ENCODE measurements at regions not wholly inside any gene's neighbourhood (a gene's known extent, or its start where the extent isn't known, plus 50 kb on each side); places are given as distances from the start of the nearest gene placed in this dataset.

DNA sequence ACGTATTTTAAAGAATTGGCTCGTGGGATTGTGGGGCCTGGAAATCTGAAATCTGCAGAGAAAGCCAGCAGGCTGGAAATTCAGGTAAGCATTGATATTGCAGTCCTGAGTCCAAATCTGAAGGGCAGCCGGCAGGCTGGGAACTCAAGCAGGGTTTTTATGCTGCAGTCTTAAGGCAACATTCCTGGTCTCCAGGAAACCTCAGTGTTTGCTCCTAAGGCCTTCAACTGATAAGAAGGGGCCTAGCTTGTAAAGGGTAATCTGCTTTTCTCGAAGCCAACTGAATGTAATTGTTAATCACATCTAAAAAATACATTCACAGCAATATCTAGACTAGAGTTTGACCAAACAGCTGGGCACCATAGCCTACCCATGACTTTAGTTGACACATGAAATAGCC, 154.4 kb downstream of the EFNB2 start:
- DNase-seq = no peak

DNA sequence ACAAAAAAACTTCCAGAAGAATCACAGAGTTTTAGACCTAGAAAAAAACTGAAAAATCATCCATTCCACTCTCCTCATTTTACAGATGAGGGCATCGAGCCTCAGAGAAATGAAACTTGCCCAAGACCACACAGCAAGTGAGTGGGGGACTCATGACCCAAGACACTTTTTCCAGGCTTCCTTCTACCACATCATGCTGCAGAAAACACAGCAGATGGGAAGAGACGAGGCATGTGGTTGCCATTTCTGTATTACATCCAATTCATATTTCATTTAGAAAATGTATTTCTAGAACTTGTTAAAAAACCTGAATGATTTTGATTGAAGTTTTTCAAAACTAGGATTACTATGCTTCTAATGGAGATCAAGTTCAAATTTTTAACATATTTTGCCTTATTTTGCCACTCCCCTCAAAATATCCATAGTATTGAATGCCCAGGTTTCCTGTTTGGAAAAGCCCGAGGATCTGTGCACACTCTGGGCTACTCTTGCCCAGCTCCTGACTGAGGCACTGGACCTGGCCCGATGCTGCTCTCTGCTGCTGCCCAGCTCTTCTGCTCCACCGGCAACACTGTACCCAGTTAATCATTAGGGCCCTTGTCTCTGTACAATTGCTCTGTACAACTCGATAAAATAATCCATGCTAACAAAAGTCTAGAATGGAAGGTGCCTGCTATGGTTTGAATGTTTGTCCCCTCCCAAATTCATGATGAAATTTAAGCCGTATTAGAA, 157.4 kb downstream of the EFNB2 start:
- DNase-seq = no peak

DNA sequence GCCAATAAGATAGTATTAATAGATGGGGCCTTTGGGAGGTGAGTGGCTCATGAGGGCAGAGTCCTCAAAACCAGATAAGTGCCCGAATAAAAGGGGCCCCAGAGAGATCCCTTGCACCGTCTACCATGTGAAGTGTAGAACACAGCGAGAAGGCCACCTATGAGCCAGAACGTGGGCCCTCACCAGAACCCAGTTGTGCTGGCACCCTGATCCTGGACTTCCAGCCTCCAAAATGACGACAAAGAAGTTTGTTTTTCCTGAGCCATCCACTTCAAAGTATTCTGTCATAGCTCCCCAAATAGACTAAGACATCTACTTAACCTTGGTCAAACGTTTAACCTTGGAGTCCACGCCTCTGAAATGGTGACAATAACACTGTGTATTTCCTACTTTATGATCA, 158.1 kb downstream of the EFNB2 start:
- no peak for DNase-seq

GRCh38 chr13:106376401-106377112, 158.9 kb downstream of the EFNB2 start:
- no peak for DNase-seq

DNA sequence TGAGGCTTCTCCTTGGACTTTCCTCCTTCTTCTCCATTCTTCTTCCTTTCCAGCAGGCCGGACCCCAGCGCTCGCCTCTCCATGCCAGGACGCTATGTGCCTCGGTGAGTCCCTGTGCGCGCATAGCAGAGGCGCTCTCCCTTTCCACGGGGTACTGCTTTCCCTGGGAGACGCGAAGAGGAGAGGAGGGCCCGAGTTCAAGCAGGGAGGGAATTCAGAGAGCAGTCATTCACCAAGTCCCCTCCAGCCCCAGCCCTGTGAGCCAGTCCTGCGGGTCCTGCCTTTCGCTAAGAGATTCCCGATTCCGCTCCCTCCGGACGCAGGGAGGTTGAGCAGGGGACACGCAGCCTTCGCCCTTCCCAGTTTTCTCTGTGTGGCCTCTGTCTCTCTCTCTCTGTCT, 160.4 kb downstream of the EFNB2 start:
- DNase-seq = no peak

- DNase-seq = no peak
These were observed 160.8 kb downstream of the EFNB2 start for GRCh38 chr13:106374631-106375030.

GRCh38 chr13:106373989-106374572, 161.4 kb downstream of the EFNB2 start:
- no peak for DNase-seq

- no peak for DNase-seq
These were observed 162.0 kb downstream of the EFNB2 start for GRCh38 chr13:106373304-106373988.

DNA sequence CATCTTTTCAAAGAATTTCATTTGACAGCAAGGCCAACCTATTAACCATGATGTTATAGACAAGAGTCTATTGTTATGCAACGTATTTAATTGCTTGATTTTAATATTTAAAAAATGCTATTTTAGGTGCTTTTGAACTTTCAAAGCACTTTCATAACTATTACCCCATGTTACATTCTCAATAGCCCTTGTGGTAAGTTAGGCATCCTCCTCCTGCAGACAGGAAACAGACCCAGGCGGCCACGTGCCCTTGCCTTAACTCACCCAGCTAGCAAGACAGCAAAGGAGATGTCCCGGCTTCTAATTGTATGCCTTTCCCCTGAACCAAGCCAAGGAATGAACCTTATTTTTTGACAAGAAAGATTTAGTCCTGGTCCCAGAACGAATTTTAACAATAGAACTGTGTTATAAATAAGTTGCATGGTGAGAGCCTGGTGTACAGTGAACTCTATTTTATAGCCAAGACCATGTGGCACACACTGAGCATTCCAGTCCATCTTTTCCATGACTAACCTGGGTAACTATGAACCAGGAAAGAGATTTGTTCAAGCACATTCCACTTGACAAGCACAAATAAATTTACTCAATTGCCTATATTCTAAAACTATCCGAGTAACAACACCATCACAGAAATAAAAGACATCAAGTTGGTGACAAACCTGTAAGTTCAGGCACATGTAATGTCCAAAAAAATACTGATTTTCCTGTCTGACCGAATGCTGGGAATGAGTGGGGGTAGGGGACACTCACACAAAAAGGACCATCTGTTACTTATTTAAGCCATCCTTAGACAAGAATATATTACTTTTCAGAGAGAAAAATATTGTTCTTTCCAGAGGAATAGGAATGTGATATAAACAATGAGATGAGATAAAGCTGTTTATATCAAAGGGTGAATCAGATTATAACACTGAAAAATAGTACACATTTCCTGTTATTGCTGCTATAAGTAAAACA, 163.0 kb downstream of the EFNB2 start:
- no peak for DNase-seq

- no peak for DNase-seq
These were observed 164.4 kb downstream of the EFNB2 start for GRCh38 chr13:106371024-106371423.

DNA sequence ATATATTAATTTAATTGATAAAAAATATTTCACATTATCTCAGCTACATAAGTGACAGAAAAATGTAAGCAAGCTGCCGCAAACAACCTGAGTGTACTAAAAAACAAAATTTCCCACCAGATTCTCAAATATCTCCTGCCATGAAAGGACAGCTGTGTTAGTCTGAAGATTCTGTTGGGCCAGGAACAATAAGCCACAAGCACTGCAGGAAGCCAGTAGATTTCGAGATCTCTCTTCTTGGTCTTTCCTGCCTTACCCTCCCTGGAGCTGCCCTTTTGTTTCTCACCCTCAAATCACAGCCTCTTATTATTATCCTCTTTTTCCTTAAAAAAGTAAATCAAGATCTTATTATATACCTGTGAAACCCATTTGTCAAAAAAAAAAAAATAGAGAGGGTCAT, 165.6 kb downstream of the EFNB2 start:
- DNase-seq = no peak

DNA sequence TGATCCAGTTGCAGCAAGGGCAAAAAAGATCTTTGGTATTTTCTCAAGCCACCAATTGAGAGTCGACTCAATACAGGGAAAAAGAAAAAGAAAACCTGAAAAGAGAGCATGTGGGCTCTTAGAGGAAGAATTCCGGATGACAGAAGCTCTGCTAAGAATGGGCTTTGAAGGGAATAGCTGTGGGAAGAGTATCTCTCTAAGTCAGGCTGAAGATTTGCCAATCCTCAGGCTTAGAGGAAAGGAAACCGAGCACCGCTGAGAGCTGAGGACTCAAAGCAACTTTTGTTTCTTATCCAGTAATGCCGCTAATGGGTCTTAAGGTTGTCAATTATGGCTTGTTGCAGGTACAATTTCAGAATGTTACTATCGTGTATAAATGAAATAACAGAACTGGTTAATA, 166.4 kb downstream of the EFNB2 start:
- no peak for DNase-seq

GRCh38 chr13:106367361-106367971, 168.0 kb downstream of the EFNB2 start:
- DNase-seq = no peak

DNA sequence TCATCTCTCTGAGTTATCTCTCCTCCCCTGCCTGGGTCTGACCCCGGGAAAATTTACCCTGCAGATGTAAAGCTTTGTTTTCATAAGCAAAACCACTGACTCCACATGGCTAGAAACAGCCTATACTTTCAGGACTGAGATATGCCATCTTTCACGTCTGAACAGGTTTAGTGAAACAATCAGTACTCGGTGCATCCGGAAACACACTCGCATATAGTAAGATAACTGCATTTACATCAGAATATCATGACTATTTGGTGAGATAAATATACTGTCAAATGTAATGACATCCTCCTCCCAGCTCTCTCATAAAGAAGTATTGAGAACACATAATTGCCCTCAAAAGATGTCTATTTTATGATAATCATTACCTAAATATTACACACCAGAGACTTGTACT, 172.8 kb downstream of the EFNB2 start:
- no peak for DNase-seq

- DNase-seq = no peak
These were observed 173.8 kb downstream of the EFNB2 start for GRCh38 chr13:106361621-106362020.

- DNase-seq = no peak
These were observed 178.3 kb downstream of the EFNB2 start for GRCh38 chr13:106357198-106357597.

GRCh38 chr13:106355866-106356265, 179.6 kb downstream of the EFNB2 start:
- no peak for DNase-seq

DNA sequence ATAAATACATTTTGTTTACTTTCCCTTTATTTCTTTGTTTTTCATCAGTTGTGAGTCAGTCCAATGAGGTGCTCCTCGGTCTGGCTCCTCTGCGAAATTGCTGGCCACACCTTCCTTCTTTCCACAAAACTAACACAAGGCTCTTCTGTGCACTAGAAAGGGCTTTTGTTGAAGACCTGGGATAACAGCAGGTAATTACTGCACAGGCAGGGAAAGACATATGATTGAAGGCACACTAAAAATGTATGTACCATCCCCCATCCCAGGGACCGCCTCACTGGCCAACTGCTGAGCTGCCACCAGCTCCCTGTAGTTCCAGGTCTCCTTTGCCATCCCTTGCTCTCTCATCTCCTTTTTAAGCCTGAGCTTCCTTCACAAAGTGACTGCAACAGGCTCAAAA, 180.5 kb downstream of the EFNB2 start:
- DNase-seq = no peak

DNA sequence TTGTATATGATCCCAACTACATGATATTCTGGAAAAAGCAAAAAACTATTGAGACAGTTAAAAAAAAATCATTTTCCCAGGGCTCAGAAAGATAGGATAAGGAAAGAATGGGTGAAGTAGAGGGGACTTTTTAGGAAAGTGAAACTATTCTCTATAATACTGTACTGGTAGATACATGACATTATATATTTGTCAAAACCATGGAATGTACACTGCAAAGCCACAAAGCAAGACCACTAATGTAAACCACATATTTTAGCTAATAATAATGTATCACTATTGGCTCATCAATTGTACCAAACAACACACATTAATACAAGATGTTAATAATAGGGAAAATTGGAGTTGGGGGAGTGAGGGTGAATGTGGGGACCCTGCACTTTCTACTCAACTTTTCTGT, 182.6 kb downstream of the EFNB2 start:
- DNase-seq = no peak

GRCh38 chr13:106351251-106351650, 184.2 kb downstream of the EFNB2 start:
- no peak for DNase-seq

DNA sequence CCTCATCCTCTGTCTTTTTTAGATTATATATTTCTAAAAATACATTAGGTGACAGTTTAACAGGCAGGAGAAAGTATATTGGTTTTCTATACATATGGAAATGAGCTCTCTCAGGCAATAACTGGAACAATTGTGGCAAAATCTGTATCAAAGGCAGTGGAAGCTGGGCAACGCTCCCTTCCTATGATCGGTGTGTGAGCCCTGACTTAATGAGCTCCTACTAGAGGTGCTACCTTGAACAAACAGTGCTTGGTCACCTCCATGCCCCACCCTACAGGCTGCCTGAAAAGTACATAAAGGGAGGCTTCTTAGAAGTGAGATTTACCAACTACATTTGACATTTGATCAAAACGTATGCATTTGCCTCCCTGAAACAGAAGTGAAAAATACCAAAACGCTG, 185.3 kb downstream of the EFNB2 start:
- no peak for DNase-seq

All from CD4-positive, alpha-beta T cell treated with Interleukin-6 for 4 hours (primary cell).